Mesenchymal stem cell (in vitro differentiated cells and primary cell): ENCODE measurements at regions not wholly inside any gene's neighbourhood (a gene's known extent, or its start where the extent isn't known, plus 50 kb on each side); places are given as distances from the start of the nearest gene placed in this dataset.

ENCODE experiments used
- DNase-seq: peaks from one replicate; pipeline ENCODE4 v3.0.0-alpha.2; 2013
- H2AFZ ChIP-seq: one replicate; pipeline ENCODE4 v1.6.1; 2013; ENCODE audit warnings: low read depth, mild to moderate bottlenecking, control low read depth, inconsistent platforms, low read length, moderate library complexity
- H2AK5ac ChIP-seq: 2 replicates; pipeline ENCODE4 v1.6.1; 2013; ENCODE audit warnings: low read length, moderate library complexity, mild to moderate bottlenecking, inconsistent platforms; ENCODE audit not compliant: severe bottlenecking
- H2BK120ac ChIP-seq: one replicate; pipeline ENCODE4 v1.6.1; 2013; ENCODE audit warnings: low read depth, mild to moderate bottlenecking, inconsistent platforms, low read length, moderate library complexity
- H2BK12ac ChIP-seq, 2 experiments: one replicate each; pipeline ENCODE4 v1.6.1; 2013; ENCODE audit warnings: inconsistent platforms in 2 of 2, low read length in 2 of 2, mild to moderate bottlenecking in 2 of 2, moderate library complexity in 2 of 2, control low read depth in 1 of 2
- H2BK15ac ChIP-seq: one replicate; pipeline ENCODE4 v1.6.1; 2013; ENCODE audit warnings: mild to moderate bottlenecking, low read depth, inconsistent platforms; ENCODE audit not compliant: poor library complexity, severe bottlenecking
- H2BK5ac ChIP-seq: 2 replicates; pipeline ENCODE4 v1.6.1; 2013; ENCODE audit warnings: low read depth, mild to moderate bottlenecking, low read length, control low read depth, inconsistent platforms; ENCODE audit not compliant: poor library complexity, severe bottlenecking
- H3K14ac ChIP-seq, 2 experiments: one replicate each; pipeline ENCODE4 v1.6.1; 2013; ENCODE audit warnings: inconsistent platforms in 2 of 2, low read length in 2 of 2, control low read depth in 1 of 2, mild to moderate bottlenecking in 1 of 2, moderate library complexity in 1 of 2
- H3K18ac ChIP-seq, 2 experiments: one replicate each; pipeline ENCODE4 v1.6.1; 2013; ENCODE audit warnings: inconsistent platforms in 2 of 2, low read length in 2 of 2, control low read depth in 1 of 2, low read depth in 1 of 2, mild to moderate bottlenecking in 1 of 2
- H3K23ac ChIP-seq, 2 experiments: one replicate each; pipeline ENCODE4 v1.6.1; 2013; ENCODE audit warnings: inconsistent platforms in 2 of 2, low read length in 2 of 2, mild to moderate bottlenecking in 2 of 2, moderate library complexity in 2 of 2, control low read depth in 1 of 2
- H3K27ac ChIP-seq: 2 replicates; pipeline ENCODE4 v1.5.1; 2013; ENCODE audit warnings: mild to moderate bottlenecking, moderate library complexity, low read length, control low read depth, inconsistent platforms; ENCODE audit not compliant: poor library complexity, severe bottlenecking
- H3K27me3 ChIP-seq, 2 experiments: 2 replicates each; pipeline versions ENCODE4 v1.6.1 to v1.7.0; 2013; ENCODE audit warnings: low read length in 2 of 2, mild to moderate bottlenecking in 2 of 2, moderate library complexity in 2 of 2, control low read depth in 1 of 2, inconsistent platforms in 1 of 2; ENCODE audit not compliant: control insufficient read depth in 1 of 2, insufficient read depth in 1 of 2
- H3K36me3 ChIP-seq, 2 experiments: 2 replicates each; pipeline versions ENCODE4 v1.6.1 to v1.7.0; 2013; ENCODE audit warnings: low read length in 2 of 2, control low read depth in 1 of 2, inconsistent platforms in 1 of 2, low read depth in 1 of 2, mild to moderate bottlenecking in 1 of 2; ENCODE audit not compliant: insufficient read depth in 2 of 2, control insufficient read depth in 1 of 2
- H3K4ac ChIP-seq, 2 experiments: one replicate each; pipeline ENCODE4 v1.6.1; 2013; ENCODE audit warnings: inconsistent platforms in 2 of 2, low read length in 2 of 2, mild to moderate bottlenecking in 2 of 2, moderate library complexity in 2 of 2, control low read depth in 1 of 2, low read depth in 1 of 2
- H3K4me1 ChIP-seq: 2 replicates; pipeline ENCODE4 v1.6.1; 2013; ENCODE audit warnings: low read depth, low read length, control low read depth; ENCODE audit not compliant: control insufficient read depth, insufficient read depth
- H3K4me2 ChIP-seq: 2 replicates; pipeline ENCODE4 v1.6.1; 2013; ENCODE audit warnings: low read length, mild to moderate bottlenecking, inconsistent platforms; ENCODE audit not compliant: poor library complexity, severe bottlenecking
- H3K4me3 ChIP-seq, 2 experiments: 2 replicates each; pipeline versions ENCODE4 v1.5.1 to v1.7.0; 2013; ENCODE audit warnings: low read length in 2 of 2, mild to moderate bottlenecking in 2 of 2, control low read depth in 1 of 2, low read depth in 1 of 2; ENCODE audit not compliant: insufficient read depth in 1 of 2
- H3K79me1 ChIP-seq: replicated peaks from 2 replicates; pipeline ENCODE4 v1.6.1; 2013; ENCODE audit warnings: mild to moderate bottlenecking, control low read depth, low read length, inconsistent platforms; ENCODE audit not compliant: poor library complexity, severe bottlenecking
- H3K9ac ChIP-seq: 2 replicates; pipeline ENCODE4 v1.7.0; 2013; ENCODE audit warnings: mild to moderate bottlenecking, low read length, moderate library complexity
- H3K9me3 ChIP-seq: 2 replicates; pipeline ENCODE4 v1.7.0; 2013; ENCODE audit warnings: mild to moderate bottlenecking, low read length; ENCODE audit not compliant: control insufficient read depth
- H4K8ac ChIP-seq: one replicate; pipeline ENCODE4 v1.6.1; 2013; ENCODE audit warnings: inconsistent platforms, mild to moderate bottlenecking, low read length, moderate library complexity
- H4K91ac ChIP-seq: one replicate; pipeline ENCODE4 v1.6.1; 2013; ENCODE audit warnings: mild to moderate bottlenecking, low read length, inconsistent platforms
- WGBS: methylation state at CpG from one replicate; pipeline ENCODE4 v1.1.7; 2013; ENCODE audit warnings: mixed read lengths; 5-methylcytosine and 5-hydroxymethylcytosine counted together

- Histone ChIP-seq H2BK15ac (no peak overlapping the region), H3K36me3 (no peaks in the 10 kb centered on the region), H3K27me3 (no peaks in the 10 kb centered on the region), H3K4me1 (no peaks in the 10 kb centered on the region), H3K4me2 (no peak overlapping the region), H4K91ac (no peak overlapping the region), H3K79me1 (no peaks in the 10 kb centered on the region), H2AK5ac (no peak overlapping the region), H3K9me3 (no peaks in the 10 kb centered on the region), H3K18ac (no peak overlapping the region), H3K23ac (no peak overlapping the region), H3K9ac (no peak overlapping the region), H2BK5ac (no peak overlapping the region), H3K4me3 (no peak overlapping the region), H2BK120ac (no peak overlapping the region), H3K4ac (no peak overlapping the region), H2BK12ac (no peak overlapping the region), H3K14ac (no peak overlapping the region), H3K27ac (no peak overlapping the region), H4K8ac (no peak overlapping the region), H2AFZ (no peak overlapping the region)
- no peak for DNase-seq
- WGBS: 96% methylated on average over 5 of the region's 5 CpGs
Measured at GRCh38 chr5:40368200-40368599, 311.5 kb upstream of the PTGER4 start.

GRCh38 chr5:40367255-40367654, 312.5 kb upstream of the PTGER4 start:
- 85% methylated on average over 2 of the region's 2 CpGs for WGBS
- H3K4ac ChIP-seq: no peak overlapping the region
- H2AK5ac ChIP-seq: no peak overlapping the region
- H3K9ac ChIP-seq: no peak overlapping the region
- H2BK120ac ChIP-seq: no peak overlapping the region
- H3K4me2 ChIP-seq: no peak overlapping the region
- no peak overlapping the region for H2AFZ ChIP-seq
- H4K8ac ChIP-seq: no peak overlapping the region
- no peak overlapping the region for H2BK12ac ChIP-seq
- no peaks in the 10 kb centered on the region for H3K9me3 ChIP-seq
- DNase-seq: no peak
- no peak overlapping the region for H3K23ac ChIP-seq
- H3K4me3 ChIP-seq: no peak overlapping the region
- no peaks in the 10 kb centered on the region for H3K27me3 ChIP-seq
- no peak overlapping the region for H2BK5ac ChIP-seq
- no peak overlapping the region for H3K27ac ChIP-seq
- H4K91ac ChIP-seq: no peak overlapping the region
- no peaks in the 10 kb centered on the region for H3K36me3 ChIP-seq
- H3K18ac ChIP-seq: no peak overlapping the region
- no peak overlapping the region for H2BK15ac ChIP-seq
- no peaks in the 10 kb centered on the region for H3K79me1 ChIP-seq
- no peaks in the 10 kb centered on the region for H3K4me1 ChIP-seq
- no peak overlapping the region for H3K14ac ChIP-seq

- no peaks in the 10 kb centered on the region for H3K4me1 ChIP-seq
- H3K9me3 ChIP-seq: no peaks in the 10 kb centered on the region
- WGBS: 94% methylated on average over 1 of the region's 2 CpGs
Measured at GRCh38 chr5:40365342-40366330, 314.1 kb upstream of the PTGER4 start.

DNA sequence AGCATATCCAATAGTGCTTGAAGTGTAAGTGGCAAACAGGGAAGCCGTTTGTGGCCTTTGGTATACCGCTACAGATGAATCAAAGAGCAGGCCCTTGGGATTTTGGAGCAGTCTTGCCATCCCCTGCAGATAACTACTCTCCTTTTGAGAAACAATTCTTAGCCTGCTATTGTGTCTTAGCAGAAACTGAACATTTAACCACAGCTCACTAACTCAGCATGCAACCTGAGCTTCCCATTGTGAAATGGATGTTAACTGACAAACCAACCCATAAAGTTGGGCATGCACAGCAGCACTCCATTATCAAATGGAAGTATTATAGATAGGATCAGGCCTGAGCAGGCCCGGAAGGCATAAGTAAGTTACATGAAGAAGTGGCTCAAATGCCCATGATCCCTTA, 315.3 kb upstream of the PTGER4 start:
- Histone ChIP-seq H2AK5ac (no peak overlapping the region), H3K79me1 (no peaks in the 10 kb centered on the region), H3K27me3 (no peaks in the 10 kb centered on the region), H3K4me1 (no peaks in the 10 kb centered on the region), H3K9me3 (no peaks in the 10 kb centered on the region), H3K27ac (no peak overlapping the region), H4K91ac (no peak overlapping the region), H2BK15ac (no peak overlapping the region), H4K8ac (no peak overlapping the region), H3K23ac (no peak overlapping the region), H2AFZ (no peak overlapping the region), H3K4me3 (no peak overlapping the region), H3K4me2 (no peak overlapping the region), H3K14ac (no peak overlapping the region), H3K36me3 (no peaks in the 10 kb centered on the region), H3K9ac (no peak overlapping the region), H2BK120ac (no peak overlapping the region), H2BK5ac (no peak overlapping the region), H2BK12ac (no peak overlapping the region), H3K4ac (no peak overlapping the region), H3K18ac (no peak overlapping the region)
- no peak for DNase-seq
- 93% methylated on average over 3 of the region's 3 CpGs for WGBS

More at GRCh38 chr5:40365342-40366330, 314.1 kb upstream of the PTGER4 start:
- H3K79me1 ChIP-seq: no peaks in the 10 kb centered on the region
- no peak overlapping the region for H3K4me2 ChIP-seq
- H2AFZ ChIP-seq: no peak overlapping the region
- no peak overlapping the region for H2BK15ac ChIP-seq
- no peak overlapping the region for H3K27ac ChIP-seq
- no peak overlapping the region for H2AK5ac ChIP-seq
- H3K18ac ChIP-seq: no peak overlapping the region
- no peak overlapping the region for H2BK120ac ChIP-seq
- no peak overlapping the region for H2BK12ac ChIP-seq
- no peaks in the 10 kb centered on the region for H3K27me3 ChIP-seq
- no peak overlapping the region for H3K4me3 ChIP-seq
- no peak overlapping the region for H4K91ac ChIP-seq
- no peak for DNase-seq
- H4K8ac ChIP-seq: no peak overlapping the region
- no peaks in the 10 kb centered on the region for H3K36me3 ChIP-seq
- no peak overlapping the region for H3K9ac ChIP-seq
- H3K14ac ChIP-seq: no peak overlapping the region
- no peak overlapping the region for H3K4ac ChIP-seq
- no peak overlapping the region for H3K23ac ChIP-seq
- H2BK5ac ChIP-seq: no peak overlapping the region
